DMS153 (cell line): ENCODE measurements at regions not wholly inside any gene's neighbourhood (a gene's known extent, or its start where the extent isn't known, plus 50 kb on each side); places are given as distances from the start of the nearest gene placed in this dataset.

Source experiments
- DNase-seq: peaks from one replicate; lab custom pipeline; 2025; lab: John Stamatoyannopoulos, UW

GRCh38 chr3:69535613-69536012, 149.7 kb upstream of the FRMD4B start:
- no peak for DNase-seq

- DNase-seq, result no peak
Measured at GRCh38 chr3:69532547-69533224, 146.8 kb upstream of the FRMD4B start.

- DNase-seq, result no peak
Measured at GRCh38 chr3:69531576-69532546, 146.0 kb upstream of the FRMD4B start.

GRCh38 chr3:69530554-69530953, 144.7 kb upstream of the FRMD4B start:
- DNase-seq, result no peak

- DNase-seq, result no peak
Measured at GRCh38 chr3:69527498-69527897, 141.6 kb upstream of the FRMD4B start.

GRCh38 chr3:69524816-69525215, 138.9 kb upstream of the FRMD4B start:
- DNase-seq, result no peak

- DNase-seq, result no peak
Measured at GRCh38 chr3:69521286-69521685, 135.4 kb upstream of the FRMD4B start.

- no peak for DNase-seq
Measured at GRCh38 chr3:69511361-69511760, 125.5 kb upstream of the FRMD4B start.

GRCh38 chr3:69510481-69511030, 124.7 kb upstream of the FRMD4B start:
- no peak for DNase-seq

GRCh38 chr3:69509288-69509687, 123.4 kb upstream of the FRMD4B start:
- no peak for DNase-seq

- no peak for DNase-seq
Measured at GRCh38 chr3:69505770-69506407, 120.0 kb upstream of the FRMD4B start.

GRCh38 chr3:69504232-69504631, 118.3 kb upstream of the FRMD4B start:
- no peak for DNase-seq

- DNase-seq, result no peak
Measured at GRCh38 chr3:69500604-69501003, 114.7 kb upstream of the FRMD4B start.

- DNase-seq, result no peak
Measured at GRCh38 chr3:69499899-69500421, 114.1 kb upstream of the FRMD4B start.

- DNase-seq, result no peak
Measured at GRCh38 chr3:69499422-69499821, 113.5 kb upstream of the FRMD4B start.

GRCh38 chr3:69496856-69497255, 111.0 kb upstream of the FRMD4B start:
- no peak for DNase-seq

GRCh38 chr3:69494185-69494584, 108.3 kb upstream of the FRMD4B start:
- DNase-seq, result no peak

- DNase-seq, result no peak
Measured at GRCh38 chr3:69493157-69493556, 107.3 kb upstream of the FRMD4B start.

- no peak for DNase-seq
Measured at GRCh38 chr3:69491975-69492374, 106.1 kb upstream of the FRMD4B start.

- no peak for DNase-seq
Measured at GRCh38 chr3:69490971-69491370, 105.1 kb upstream of the FRMD4B start.

GRCh38 chr3:69490235-69490634, 104.3 kb upstream of the FRMD4B start:
- DNase-seq, result no peak

- DNase-seq, result no peak
Measured at GRCh38 chr3:69488026-69488425, 102.1 kb upstream of the FRMD4B start.
